Loucy (cell line): ENCODE measurements at regions not wholly inside any gene's neighbourhood (a gene's known extent, or its start where the extent isn't known, plus 50 kb on each side); places are given as distances from the start of the nearest gene placed in this dataset.

Experiments used
- EZH2phosphoT487 ChIP-seq: fragments of 200-600 bp; IDR thresholded peaks from 2 replicates; pipeline ENCODE4 v1.6.1; 2018; ENCODE audit warnings: antibody characterized with exemption, mild to moderate bottlenecking, moderate library complexity, borderline replicate concordance
- TF ChIP-seq, protein P1 (sequence below): fragments of 200-600 bp; sonication (generic); conservative IDR thresholded peaks from 2 replicates; pipeline ENCODE4 v1.5.1; 2014; ENCODE audit warnings: mild to moderate bottlenecking, antibody characterized with exemption, low read length

- TF ChIP-seq, protein P1, sequence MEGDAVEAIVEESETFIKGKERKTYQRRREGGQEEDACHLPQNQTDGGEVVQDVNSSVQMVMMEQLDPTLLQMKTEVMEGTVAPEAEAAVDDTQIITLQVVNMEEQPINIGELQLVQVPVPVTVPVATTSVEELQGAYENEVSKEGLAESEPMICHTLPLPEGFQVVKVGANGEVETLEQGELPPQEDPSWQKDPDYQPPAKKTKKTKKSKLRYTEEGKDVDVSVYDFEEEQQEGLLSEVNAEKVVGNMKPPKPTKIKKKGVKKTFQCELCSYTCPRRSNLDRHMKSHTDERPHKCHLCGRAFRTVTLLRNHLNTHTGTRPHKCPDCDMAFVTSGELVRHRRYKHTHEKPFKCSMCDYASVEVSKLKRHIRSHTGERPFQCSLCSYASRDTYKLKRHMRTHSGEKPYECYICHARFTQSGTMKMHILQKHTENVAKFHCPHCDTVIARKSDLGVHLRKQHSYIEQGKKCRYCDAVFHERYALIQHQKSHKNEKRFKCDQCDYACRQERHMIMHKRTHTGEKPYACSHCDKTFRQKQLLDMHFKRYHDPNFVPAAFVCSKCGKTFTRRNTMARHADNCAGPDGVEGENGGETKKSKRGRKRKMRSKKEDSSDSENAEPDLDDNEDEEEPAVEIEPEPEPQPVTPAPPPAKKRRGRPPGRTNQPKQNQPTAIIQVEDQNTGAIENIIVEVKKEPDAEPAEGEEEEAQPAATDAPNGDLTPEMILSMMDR: no peak
- TF ChIP-seq EZH2phosphoT487: no peak
Observed at GRCh38 chr16:86298758-86299134, 211.6 kb upstream of the FOXF1 start.
